GM12878 (cell line): ENCODE measurements at regions not wholly inside any gene's neighbourhood (a gene's known extent, or its start where the extent isn't known, plus 50 kb on each side); places are given as distances from the start of the nearest gene placed in this dataset.

Experiments
- ATAC-seq: fragments of 200-7000 bp; cut with Tn5 transposase; 3 replicates; pipeline ENCODE4 v1.9.1; 2020; ENCODE audit warnings: mild to moderate bottlenecking, moderate library complexity
- BruUV-seq: library from RNA; stranded (reverse); fragments of 400-500 nt; replicated peaks from 2 replicates; lab custom pipeline; 2021; lab: Mats Ljungman, UMichigan
- CTCF ChIA-PET: fragments of 300-600 bp; sonication (Branson Sonifier 250); formaldehyde crosslinking; extraction: SDS; loops from one replicate; lab custom pipeline; 2021; ENCODE audit warnings: inconsistent platforms; lab: Yijun Ruan, JAX
- POLR2A ChIA-PET: fragments of 350-600 bp; formaldehyde crosslinking; extraction: SDS; loops from one replicate; lab custom pipeline; 2021; ENCODE audit warnings: inconsistent platforms; lab: Charles Lee
- RAD21 ChIA-PET: fragments of 300-600 bp; sonication (Branson Sonifier 250); formaldehyde crosslinking; loops from one replicate; lab custom pipeline; 2023; ENCODE audit warnings: antibody characterized with exemption; ENCODE audit not compliant: unreplicated experiment; lab: Charles Lee
- SMC1A ChIA-PET: fragments of 300-600 bp; sonication (Branson Sonifier 250); formaldehyde crosslinking; loops from one replicate; lab custom pipeline; 2023; ENCODE audit not compliant: unreplicated experiment, uncharacterized antibody; lab: Charles Lee
- DNase-seq: peaks from one replicate; pipeline ENCODE4 v3.0.0-alpha.2; 2011; ENCODE audit warnings: low read depth, low spot score
- FAIRE-seq: peaks from 3 replicates; lab custom pipeline; 2011; peaks lifted over from hg19 to GRCh38; lab: Jason Lieb, UNC
- H2AFZ ChIP-seq: 2 replicates; pipeline ENCODE4 v1.6.0; 2011; ENCODE audit warnings: low read depth, low read length, control low read depth; ENCODE audit not compliant: control insufficient read depth
- H3K27ac ChIP-seq: 2 replicates; pipeline ENCODE4 v1.5.1; 2011; ENCODE audit warnings: control low read depth; ENCODE audit not compliant: control insufficient read depth, insufficient read depth
- H3K27me3 ChIP-seq, 2 experiments: replicated peaks in 1 of 2; 2 replicates each; pipeline versions ENCODE4 v1.6.0 to v1.6.1; 2011; ENCODE audit warnings: low read length in 1 of 2; ENCODE audit not compliant: control insufficient read depth in 2 of 2, insufficient read depth in 2 of 2
- H3K36me3 ChIP-seq, 2 experiments: 2 replicates each; pipeline ENCODE4 v1.5.1; 2011; ENCODE audit warnings: low read length in 1 of 2; ENCODE audit not compliant: control insufficient read depth in 2 of 2, insufficient read depth in 2 of 2
- H3K4me1 ChIP-seq: 2 replicates; pipeline ENCODE4 v1.6.1; 2011; ENCODE audit warnings: mild to moderate bottlenecking, low read length, moderate library complexity, mixed read lengths; ENCODE audit not compliant: control insufficient read depth, insufficient read depth
- H3K4me2 ChIP-seq: 2 replicates; pipeline ENCODE4 v1.6.0; 2011; ENCODE audit warnings: control low read depth; ENCODE audit not compliant: control insufficient read depth, insufficient read depth
- H3K4me3 ChIP-seq: fragments of 200-600 bp; sonication (generic); 2 replicates; pipeline ENCODE4 v1.5.1; 2016
- H3K79me2 ChIP-seq: 2 replicates; pipeline ENCODE4 v1.6.0; 2011; ENCODE audit warnings: low read length; ENCODE audit not compliant: control insufficient read depth, insufficient read depth
- H3K9ac ChIP-seq: 2 replicates; pipeline ENCODE4 v1.8.0; 2011; ENCODE audit warnings: low read length, control low read depth, mixed read lengths; ENCODE audit not compliant: control insufficient read depth, insufficient read depth
- H3K9me3 ChIP-seq: replicated peaks from 3 replicates; pipeline ENCODE4 v1.5.1; 2011; ENCODE audit warnings: mild to moderate bottlenecking, low read length; ENCODE audit not compliant: control insufficient read depth, insufficient read depth
- H4K20me1 ChIP-seq: 2 replicates; pipeline ENCODE4 v1.6.0; 2011; ENCODE audit not compliant: control insufficient read depth, insufficient read depth
- BCL11A ChIP-seq: IDR thresholded peaks from 2 replicates; pipeline ENCODE4 v1.6.1; 2011; ENCODE audit warnings: low read depth, low read length
- BMI1 ChIP-seq: fragments of 450-650 bp; IDR thresholded peaks from 2 replicates; pipeline ENCODE4 v1.6.1; 2016; ENCODE audit warnings: mild to moderate bottlenecking, moderate library complexity, borderline replicate concordance
- EGR1 ChIP-seq, 2 experiments: IDR thresholded peaks; 1 replicate in 1 of 2; 2 replicates in 1 of 2; pipeline ENCODE4 v1.6.1; 2011 to 2012; ENCODE audit warnings: low read depth in 2 of 2, low read length in 2 of 2, borderline replicate concordance in 1 of 2, mild to moderate bottlenecking in 1 of 2, moderate library complexity in 1 of 2
- EZH2 ChIP-seq: IDR thresholded peaks from 2 replicates; pipeline ENCODE4 v1.6.1; 2012; ENCODE audit warnings: low read depth, mild to moderate bottlenecking, control low read depth, inconsistent platforms, low read length, borderline replicate concordance; ENCODE audit not compliant: control insufficient read depth
- MEF2B ChIP-seq: fragments of 450-650 bp; IDR thresholded peaks from 2 replicates; pipeline ENCODE4 v1.6.1; 2018; ENCODE audit warnings: mild to moderate bottlenecking, moderate library complexity; ENCODE audit not compliant: partially characterized antibody, poor library complexity, severe bottlenecking
- NR2C1 ChIP-seq: fragments of 450-650 bp; IDR thresholded peaks from 2 replicates; pipeline ENCODE4 v1.6.1; 2017; ENCODE audit warnings: antibody characterized with exemption, mild to moderate bottlenecking, moderate library complexity
- POU2F2 ChIP-seq: IDR thresholded peaks from 3 replicates; pipeline ENCODE4 v1.6.1; 2011; ENCODE audit warnings: low read depth, mild to moderate bottlenecking, low read length, borderline replicate concordance
- RELB ChIP-seq: fragments of 450-650 bp; IDR thresholded peaks from 2 replicates; pipeline ENCODE4 v1.6.1; 2017; ENCODE audit warnings: low read depth, mild to moderate bottlenecking, moderate library complexity
- SKIL ChIP-seq: fragments of 450-650 bp; IDR thresholded peaks from 2 replicates; pipeline ENCODE4 v1.6.1; 2017; ENCODE audit warnings: mild to moderate bottlenecking, low read depth, inconsistent platforms; ENCODE audit not compliant: poor library complexity, severe bottlenecking
- SPI1 ChIP-seq: IDR thresholded peaks from 2 replicates; pipeline ENCODE4 v1.6.1; 2011; ENCODE audit warnings: low read depth, mild to moderate bottlenecking, low read length, moderate library complexity, borderline replicate concordance; ENCODE audit not compliant: insufficient read depth
- ZNF384 ChIP-seq: IDR thresholded peaks from 2 replicates; pipeline ENCODE4 v1.6.1; 2012; ENCODE audit warnings: low read depth, mild to moderate bottlenecking, low read length, improper control_type of control experiment, borderline replicate concordance
- WGBS: methylation state at CpG from one replicate; pipeline ENCODE4 v1.1.6; 2016; ENCODE audit warnings: low lambda C conversion rate; ENCODE audit not compliant: insufficient replicate concordance, insufficient coverage; ENCODE audit errors: missing lambda C conversion rate; 5-methylcytosine and 5-hydroxymethylcytosine counted together
- in situ Hi-C: fragments of 300-500 bp; cut with MboI; formaldehyde crosslinking; loops from 9 replicates; pipeline ENCODE4 v1.14.3; 2018; ENCODE audit warnings: mixed read lengths
- intact Hi-C: fragments of 100-400 bp; cut with micrococcal nuclease; formaldehyde crosslinking; loops from one replicate; pipeline ENCODE4 v1.14.2; 2022; ENCODE audit not compliant: unreplicated experiment

- H2AFZ ChIP-seq: no peak overlapping the region
- ChIA-PET RAD21 (no interaction called here), CTCF (no interaction called here), POLR2A (no interaction called here), SMC1A (no interaction called here)
- DNase-seq (no peak), ATAC-seq (no peak), FAIRE-seq (no peak)
- H3K4me1 ChIP-seq: 0 out of 2 replicates have a peak, but pooled peaks cover 3% of the 10 kb centered on the region
- H3K4me2 ChIP-seq: no peak overlapping the region
- no peaks in the 10 kb centered on the region for H3K9me3 ChIP-seq
- 27% methylated on average over 11 of the region's 11 CpGs for WGBS
- no peak overlapping the region for H3K4me3 ChIP-seq
- H3K36me3 ChIP-seq: no peaks in the 10 kb centered on the region
- intact Hi-C loops (no loop called here), in situ Hi-C loops (no loop called here)
- no peaks in the 10 kb centered on the region for H4K20me1 ChIP-seq
- no peak overlapping the region for H3K27ac ChIP-seq
- TF ChIP-seq ZNF384: no peak
- no peak overlapping the region for H3K9ac ChIP-seq
- H3K79me2 ChIP-seq: no peaks in the 10 kb centered on the region
- peaks cover 4% of the 10 kb centered on the region in 2 experiments; a peak in 2 of 4 replicates for H3K27me3 ChIP-seq
- no TSS peak for BruUV-seq
Measured at GRCh38 chr22:23519442-23520157, 60.5 kb downstream of the IGLL1 start.

- ChIA-PET CTCF (no interaction called here), SMC1A (no interaction called here), POLR2A (no interaction called here), RAD21 (no interaction called here)
- Histone ChIP-seq H3K27me3 (peaks cover 4% of the 10 kb centered on the region in 2 experiments; a peak in 2 of 4 replicates), H3K4me1 (0 out of 2 replicates have a peak, but pooled peaks cover 3% of the 10 kb centered on the region), H3K9me3 (no peaks in the 10 kb centered on the region), H2AFZ (no peak overlapping the region), H3K36me3 (no peaks in the 10 kb centered on the region), H3K4me3 (no peak overlapping the region), H3K27ac (no peak overlapping the region), H3K79me2 (no peaks in the 10 kb centered on the region), H3K9ac (no peak overlapping the region), H3K4me2 (no peak overlapping the region), H4K20me1 (no peaks in the 10 kb centered on the region)
- DNase-seq (no peak), ATAC-seq (no peak), FAIRE-seq (no peak)
- 39% methylated on average over 24 of the region's 24 CpGs for WGBS
- no TSS peak for BruUV-seq
- intact Hi-C loops: no loop called here
- in situ Hi-C loops: no loop called here
- TF ChIP-seq BCL11A: no peak
- no peak for TF ChIP-seq SPI1
- TF ChIP-seq BMI1: no peak
- no peak for TF ChIP-seq EGR1 (IDR thresholded peaks at IDR 0.05; ENCODE audit: borderline replicate concordance in 1 of 2, low read depth in 2 of 2, low read length in 2 of 2)
- TF ChIP-seq EZH2: no peak
- no peak for TF ChIP-seq MEF2B
- TF ChIP-seq NR2C1: no peak
- no peak for TF ChIP-seq SKIL
- TF ChIP-seq POU2F2: no peak
- no peak for TF ChIP-seq RELB
Measured at GRCh38 chr22:23518376-23519187, 61.5 kb downstream of the IGLL1 start.
